GM23338 (cell line): ENCODE measurements at regions not wholly inside any gene's neighbourhood (a gene's known extent, or its start where the extent isn't known, plus 50 kb on each side); places are given as distances from the start of the nearest gene placed in this dataset.

Source experiments
- CREB1 ChIP-seq: fragments of 250-450 bp; sonication (Bioruptor Pico); IDR thresholded peaks from 2 replicates; pipeline ENCODE4 v1.5.0; 2020; ENCODE audit warnings: low read depth, mild to moderate bottlenecking, moderate library complexity
- EZH2 ChIP-seq: fragments of 200-600 bp; sonication (generic); IDR thresholded peaks from one replicate; pipeline ENCODE4 v1.8.0; 2017; ENCODE audit warnings: antibody characterized with exemption, mild to moderate bottlenecking, low read depth; ENCODE audit not compliant: unreplicated experiment
- EZH2phosphoT487 ChIP-seq: fragments of 200-600 bp; sonication (generic); IDR thresholded peaks from one replicate; pipeline ENCODE4 v1.8.1; 2018; ENCODE audit warnings: antibody characterized with exemption; ENCODE audit not compliant: unreplicated experiment
- NANOG ChIP-seq: IDR thresholded peaks from 2 replicates; pipeline ENCODE4 v1.6.1; 2016; ENCODE audit warnings: antibody characterized with exemption, borderline replicate concordance
- POLR2AphosphoS5 ChIP-seq: IDR thresholded peaks from 2 replicates; pipeline ENCODE4 v1.6.1; 2016; ENCODE audit warnings: antibody characterized with exemption, low read depth
- TF ChIP-seq, protein P1 (sequence below), 2 experiments: fragments of 200-600 bp in 1 of 2; sonication (generic) in 1 of 2; conservative IDR thresholded peaks; 2 replicates each; pipeline versions ENCODE4 v1.5.1 to v1.6.1; 2016 to 2017; ENCODE audit warnings: antibody characterized with exemption in 2 of 2, low read depth in 2 of 2, mild to moderate bottlenecking in 2 of 2, moderate library complexity in 1 of 2

GRCh38 chr6:165106261-165106660 lies 203.1 kb downstream of the C6orf118 start:
- TF ChIP-seq EZH2 = no peak
- TF ChIP-seq, protein P1, sequence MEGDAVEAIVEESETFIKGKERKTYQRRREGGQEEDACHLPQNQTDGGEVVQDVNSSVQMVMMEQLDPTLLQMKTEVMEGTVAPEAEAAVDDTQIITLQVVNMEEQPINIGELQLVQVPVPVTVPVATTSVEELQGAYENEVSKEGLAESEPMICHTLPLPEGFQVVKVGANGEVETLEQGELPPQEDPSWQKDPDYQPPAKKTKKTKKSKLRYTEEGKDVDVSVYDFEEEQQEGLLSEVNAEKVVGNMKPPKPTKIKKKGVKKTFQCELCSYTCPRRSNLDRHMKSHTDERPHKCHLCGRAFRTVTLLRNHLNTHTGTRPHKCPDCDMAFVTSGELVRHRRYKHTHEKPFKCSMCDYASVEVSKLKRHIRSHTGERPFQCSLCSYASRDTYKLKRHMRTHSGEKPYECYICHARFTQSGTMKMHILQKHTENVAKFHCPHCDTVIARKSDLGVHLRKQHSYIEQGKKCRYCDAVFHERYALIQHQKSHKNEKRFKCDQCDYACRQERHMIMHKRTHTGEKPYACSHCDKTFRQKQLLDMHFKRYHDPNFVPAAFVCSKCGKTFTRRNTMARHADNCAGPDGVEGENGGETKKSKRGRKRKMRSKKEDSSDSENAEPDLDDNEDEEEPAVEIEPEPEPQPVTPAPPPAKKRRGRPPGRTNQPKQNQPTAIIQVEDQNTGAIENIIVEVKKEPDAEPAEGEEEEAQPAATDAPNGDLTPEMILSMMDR (conservative IDR thresholded peaks at IDR 0.05; ENCODE audit: low read depth in 2 of 2) = no peak
- TF ChIP-seq EZH2phosphoT487 = no peak
- no peak for TF ChIP-seq POLR2AphosphoS5
- TF ChIP-seq CREB1 (CRISPR knock-in tag) = no peak
- no peak for TF ChIP-seq NANOG
